Activated CD8-positive, alpha-beta memory T cell treated with anti-CD3 and anti-CD28 coated beads, Interleukin-2, amount 50 U/mL, for 24 hours (primary cell): ENCODE measurements at regions not wholly inside any gene's neighbourhood (a gene's known extent, or its start where the extent isn't known, plus 50 kb on each side); places are given as distances from the start of the nearest gene placed in this dataset.

Source experiments
- DNase-seq: peaks from one replicate; pipeline ENCODE4 v3.0.0-alpha.2; 2020; ENCODE audit errors: extremely low read depth

GRCh38 chr5:68534131-68534940 is 318.8 kb downstream of the PIK3R1 start:
- DNase-seq: no peak

DNA sequence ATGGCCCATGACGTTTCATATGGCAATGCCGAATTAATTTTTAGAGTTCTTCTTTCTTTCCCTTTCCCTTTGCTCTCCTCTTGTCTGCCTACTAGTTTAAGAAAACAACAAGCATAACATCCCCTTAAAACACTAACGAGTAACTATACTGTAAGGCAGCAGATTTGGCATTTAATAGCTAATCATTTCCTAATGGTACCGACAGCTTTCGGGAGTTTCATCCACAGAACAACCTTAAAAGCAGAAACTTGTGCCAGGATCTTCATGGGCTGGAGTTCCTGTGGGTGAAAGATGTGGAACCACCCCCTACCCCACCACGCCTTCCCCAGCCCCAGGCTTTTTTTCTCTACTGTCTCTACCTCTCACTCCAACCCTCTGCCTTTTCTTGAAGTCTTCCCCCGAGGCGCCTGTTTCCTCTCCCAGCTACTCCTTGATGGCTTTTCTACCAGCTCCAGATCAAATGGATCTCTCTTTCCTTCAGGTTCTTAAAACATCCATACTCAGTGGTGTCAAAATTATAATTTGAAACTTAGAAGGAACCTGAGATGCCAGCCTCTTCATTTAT is 319.5 kb downstream of the PIK3R1 start:
- no peak for DNase-seq

DNA sequence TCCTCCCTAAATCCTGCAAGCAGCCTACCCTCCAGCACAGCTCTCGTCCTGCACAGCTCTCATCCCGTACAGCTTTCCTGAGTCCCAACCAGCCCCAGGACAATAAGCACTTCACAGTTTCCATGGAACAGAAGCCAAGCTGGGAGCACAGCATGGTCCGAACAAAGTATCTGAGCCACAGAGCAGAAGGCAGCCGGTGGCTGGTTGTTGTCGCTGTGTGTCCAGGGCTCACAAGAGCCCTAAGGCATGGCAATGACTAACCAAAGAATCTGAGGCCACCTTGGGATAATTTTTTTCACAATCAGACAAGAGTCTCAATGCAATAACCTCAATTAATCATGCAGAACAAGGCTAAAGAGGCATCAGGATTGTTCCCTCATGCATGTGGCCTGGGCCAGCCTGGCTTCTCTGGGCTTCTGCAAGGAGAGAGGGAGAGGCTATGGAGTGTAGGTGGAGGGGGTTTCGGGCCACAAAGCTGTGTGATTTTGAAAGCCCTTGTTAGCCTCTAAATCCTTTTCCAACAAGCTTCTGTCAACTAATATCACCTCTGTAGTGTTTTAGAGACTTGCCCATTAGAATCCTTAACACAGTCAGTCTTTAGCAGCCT is 323.4 kb downstream of the PIK3R1 start:
- DNase-seq: no peak

DNA sequence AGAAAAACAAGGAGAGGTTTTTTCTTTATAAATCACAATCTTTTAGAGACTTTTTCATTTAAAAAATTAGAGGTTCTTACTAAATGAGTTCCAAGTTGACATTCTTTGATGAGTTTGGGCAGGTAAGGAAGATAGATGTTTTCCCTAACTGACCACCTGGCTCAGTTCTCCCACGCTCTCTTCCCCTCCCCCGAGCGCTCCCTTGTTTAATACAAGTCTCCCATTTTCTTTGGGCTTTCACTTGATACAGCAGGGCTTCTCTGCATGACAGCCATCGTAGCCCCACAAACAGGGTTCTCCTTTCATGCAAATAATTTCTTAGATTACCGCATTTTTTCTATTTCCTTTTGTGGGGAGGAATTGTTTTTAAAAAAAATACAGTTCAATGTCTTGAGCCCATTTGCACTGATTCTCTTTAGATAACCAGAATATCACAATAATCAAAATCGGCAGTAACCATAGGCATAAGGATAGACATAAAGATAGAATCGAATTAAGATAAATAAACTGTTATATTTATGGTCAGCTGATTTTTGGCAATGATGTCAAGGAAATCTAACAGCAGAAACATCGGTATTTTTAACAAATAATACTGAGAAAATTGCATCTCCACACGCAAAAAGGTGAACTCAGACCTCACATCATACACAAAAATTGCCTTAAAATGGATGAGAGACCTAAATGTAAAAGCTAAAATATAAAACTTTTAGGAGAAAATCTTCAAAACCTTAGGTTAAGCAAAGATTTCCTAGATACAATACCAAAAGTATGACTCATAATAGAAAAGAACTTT is 325.4 kb downstream of the PIK3R1 start:
- DNase-seq: no peak

- no peak for DNase-seq
Measured at GRCh38 chr5:68542207-68542606, 326.7 kb downstream of the PIK3R1 start.

DNA sequence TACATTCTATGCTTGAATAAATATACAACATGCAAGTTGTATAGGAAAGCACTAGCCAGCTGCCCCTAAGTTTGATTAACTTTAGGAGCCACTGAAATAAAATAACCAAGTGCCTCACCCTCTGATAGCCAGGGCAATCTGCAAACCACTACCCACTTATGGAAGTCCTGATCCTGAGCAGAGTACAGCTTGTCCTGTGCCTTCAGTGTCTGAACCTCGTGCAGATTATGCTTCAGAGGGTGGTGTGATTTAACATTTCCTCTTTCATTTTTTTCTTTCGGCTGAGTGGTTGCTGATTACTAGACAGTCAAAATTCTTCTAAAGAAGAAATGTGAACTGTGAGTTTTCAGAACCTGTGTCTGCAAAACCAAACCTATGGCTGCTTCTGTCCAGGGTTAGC is 327.7 kb downstream of the PIK3R1 start:
- DNase-seq: no peak

GRCh38 chr5:68544091-68544647 is 328.6 kb downstream of the PIK3R1 start:
- no peak for DNase-seq

- no peak for DNase-seq
Measured at GRCh38 chr5:68544648-68545552, 329.3 kb downstream of the PIK3R1 start.

DNA sequence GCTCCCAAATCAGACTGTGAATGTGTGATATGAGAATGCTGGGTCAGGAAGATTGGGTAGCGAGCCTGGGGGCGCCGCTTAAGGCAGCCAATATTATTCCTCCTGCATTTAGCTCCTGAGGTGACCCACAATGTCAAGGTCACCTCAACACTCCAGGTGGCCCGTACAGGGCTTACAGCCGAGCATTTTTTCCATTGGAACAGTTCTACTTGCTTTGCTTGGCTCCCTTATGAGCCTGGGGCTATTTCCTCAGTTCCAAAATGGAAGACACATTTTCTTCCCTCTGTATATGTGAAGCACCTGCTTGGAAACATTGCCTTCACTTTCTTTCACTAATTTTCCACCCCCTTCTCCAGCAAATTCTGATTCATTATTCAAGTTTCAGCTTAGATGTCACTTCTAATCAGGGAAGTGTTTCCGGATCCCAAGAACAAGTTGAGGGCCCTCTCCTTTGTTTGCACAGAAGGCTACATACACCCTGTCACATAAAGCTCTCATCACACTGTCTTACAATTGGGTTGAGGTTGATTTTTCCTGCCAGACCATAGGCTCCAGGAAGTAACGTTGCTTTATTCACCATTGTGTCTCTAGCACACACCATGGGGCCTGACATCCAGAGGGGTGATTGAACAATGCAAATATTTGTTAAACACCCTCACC is 330.2 kb downstream of the PIK3R1 start:
- DNase-seq: no peak

GRCh38 chr5:68547056-68547455 is 331.5 kb downstream of the PIK3R1 start:
- no peak for DNase-seq

DNA sequence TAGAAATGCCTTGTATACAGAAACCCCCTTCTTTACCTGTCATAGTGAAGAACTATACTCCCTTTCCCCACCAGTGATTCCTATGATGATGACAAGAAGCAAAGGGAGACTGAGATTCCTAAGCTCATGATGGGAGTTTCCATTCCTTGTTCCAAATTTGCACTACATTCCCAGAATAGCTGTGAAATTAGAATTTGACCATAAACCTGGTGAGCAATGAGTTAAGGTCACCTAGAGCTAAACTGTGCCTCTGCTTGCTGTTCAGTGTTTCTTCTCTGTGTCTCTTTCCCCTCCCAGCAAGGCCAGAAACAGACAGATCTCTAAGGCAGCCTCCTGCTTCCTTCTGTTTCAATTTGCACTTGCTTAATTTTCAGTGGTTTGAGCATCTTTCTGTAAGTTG is 332.1 kb downstream of the PIK3R1 start:
- DNase-seq: no peak

- DNase-seq: no peak
Measured at GRCh38 chr5:68548959-68549676, 333.6 kb downstream of the PIK3R1 start.

GRCh38 chr5:68550015-68550414 is 334.5 kb downstream of the PIK3R1 start:
- DNase-seq: no peak

- DNase-seq: no peak
Measured at GRCh38 chr5:68551436-68551835, 335.9 kb downstream of the PIK3R1 start.

DNA sequence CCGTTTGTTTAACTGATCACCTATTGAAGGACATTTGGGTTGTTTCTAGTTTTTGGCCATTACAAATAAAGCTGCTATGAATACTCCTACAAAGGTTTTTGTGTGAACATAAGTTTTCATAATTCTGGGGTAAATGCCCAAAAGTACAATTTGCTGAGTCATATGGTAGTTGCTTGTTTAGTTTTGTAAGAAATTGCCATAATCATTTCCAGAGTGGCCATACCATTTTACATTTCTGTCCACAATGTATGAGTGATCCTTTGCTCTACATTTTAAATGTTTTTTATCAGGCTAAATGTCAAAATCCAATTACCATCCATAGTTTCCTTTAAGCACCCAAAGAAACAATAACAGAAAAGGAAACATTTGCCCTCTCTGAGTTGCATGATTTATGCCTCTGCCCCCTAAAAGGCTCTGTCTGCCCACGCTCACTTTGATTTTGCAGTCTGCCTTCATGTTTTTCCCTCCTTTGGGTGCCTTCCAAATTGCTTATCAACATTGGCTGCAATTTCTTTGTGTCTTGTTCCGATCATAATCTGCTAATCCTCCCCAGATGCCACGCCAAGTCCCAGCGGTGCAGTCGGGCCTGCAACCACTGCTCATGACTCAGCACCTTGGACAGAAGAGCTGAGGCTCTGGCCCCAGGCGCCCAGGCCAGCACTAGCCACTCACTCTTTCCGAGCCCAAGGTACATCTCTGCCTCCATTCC is 339.2 kb downstream of the PIK3R1 start:
- DNase-seq: no peak

DNA sequence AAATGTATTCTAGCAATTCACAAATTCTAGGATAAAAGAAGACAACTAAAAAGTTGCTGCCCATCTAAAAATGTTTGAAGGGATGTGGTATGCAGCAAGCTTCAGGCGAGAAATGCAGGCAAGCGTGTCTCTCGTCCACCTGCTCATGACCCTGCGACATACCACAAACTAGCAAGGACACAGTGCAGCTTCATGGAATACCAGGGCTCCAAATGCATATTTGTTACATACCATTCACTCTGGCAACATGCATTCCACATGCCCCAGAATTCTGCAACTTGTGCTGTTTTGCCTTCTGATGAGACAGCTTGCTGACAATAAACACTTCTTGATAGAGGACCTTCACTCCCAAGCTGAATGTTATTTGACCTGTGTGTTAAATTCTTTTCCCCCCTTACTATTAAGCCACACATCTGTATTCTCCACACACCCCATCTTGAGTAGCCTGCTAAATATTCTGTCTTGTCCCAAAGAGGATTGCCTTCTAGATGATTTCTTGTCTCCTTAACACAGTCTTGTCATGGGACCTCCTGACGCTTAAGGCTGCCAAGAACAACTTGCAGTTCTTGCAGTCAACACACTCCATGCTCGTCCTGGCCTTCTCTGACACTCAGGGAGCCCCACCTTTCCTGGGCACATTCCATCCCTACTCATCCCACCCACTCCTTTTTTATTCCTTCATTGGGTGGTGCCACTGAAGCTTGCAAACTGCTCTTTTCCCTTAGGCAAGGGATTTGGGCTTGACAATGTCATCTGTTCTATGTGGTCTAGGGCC is 340.5 kb downstream of the PIK3R1 start:
- no peak for DNase-seq

- no peak for DNase-seq
Measured at GRCh38 chr5:68557162-68557936, 341.8 kb downstream of the PIK3R1 start.

DNA sequence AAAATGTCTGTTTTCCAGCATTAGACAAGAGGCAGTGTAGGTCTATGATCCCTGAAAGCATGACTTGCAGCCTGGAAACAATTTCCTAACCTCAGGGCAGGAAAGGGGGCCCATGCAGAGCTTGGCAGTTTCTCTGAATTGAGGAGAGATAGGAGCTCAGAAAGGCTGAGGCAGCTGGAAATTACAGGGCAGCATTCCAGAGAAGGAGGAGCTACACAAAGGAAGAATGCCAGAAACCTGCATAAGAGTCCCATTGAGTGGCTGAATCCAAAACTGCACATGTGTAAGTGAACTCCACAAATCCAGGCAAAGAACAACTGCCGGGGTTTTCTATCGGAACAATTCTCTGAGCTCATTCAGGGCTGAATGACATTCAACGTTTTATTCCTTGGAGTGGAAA is 346.8 kb downstream of the PIK3R1 start:
- no peak for DNase-seq
